ENCODE measurements at regions not wholly inside any gene's neighbourhood (a gene's known extent, or its start where the extent isn't known, plus 50 kb on each side); places are given as distances from the start of the nearest gene placed in this dataset.

GRCh38 chr6:45827952-45828530 lies 187.6 kb downstream of the CLIC5 start:
- no peaks in the 10 kb centered on the region for H3K36me3 ChIP-seq (ENCODE audit: control insufficient read depth in 2 of 2, extremely low read depth in 1 of 2, insufficient read depth in 2 of 2, low read length in 2 of 2)
- POLR2A ChIA-PET: no interaction called here
- H3K27ac ChIP-seq (ENCODE audit: insufficient read depth, low read depth, low read length): no peak overlapping the region
- CTCF ChIA-PET: no interaction called here
- DNase-seq (ENCODE audit: low read depth, low spot score) (no peak), FAIRE-seq (no peak)
- H3K9ac ChIP-seq (replicated peaks; ENCODE audit: extremely low read depth, insufficient read depth, low read length): no peak overlapping the region
- no peaks in the 10 kb centered on the region for H3K4me1 ChIP-seq (ENCODE audit: control insufficient read depth, extremely low read depth, insufficient read depth, low read length)
- H3K79me2 ChIP-seq (ENCODE audit: control insufficient read depth, insufficient read depth, low read length): no peaks in the 10 kb centered on the region
- no TSS peak for BruUV-seq (replicated peaks)
- H3K4me3 ChIP-seq (replicated peaks in 1 of 3; ENCODE audit: insufficient read depth in 1 of 3, low read depth in 1 of 3, low read length in 3 of 3): no peak overlapping the region
- no peaks in the 10 kb centered on the region for H3K9me1 ChIP-seq (replicated peaks; ENCODE audit: control insufficient read depth, extremely low read depth, insufficient read depth, low read length)
- dilution Hi-C loops (cut with MboI; ENCODE audit: extremely low pct_ligation_motif_present, low sequenced_read_pairs): no loop called here
- H3K27me3 ChIP-seq (ENCODE audit: control insufficient read depth in 2 of 2, insufficient read depth in 2 of 2, low read length in 2 of 2): no peaks in the 10 kb centered on the region
- H3K4me2 ChIP-seq (ENCODE audit: insufficient read depth, low read length): no peak overlapping the region
- no peak overlapping the region for H2AFZ ChIP-seq (ENCODE audit: low read depth, low read length)
- H4K20me1 ChIP-seq (replicated peaks; ENCODE audit: control insufficient read depth, extremely low read depth, insufficient read depth, low read length): no peaks in the 10 kb centered on the region
- intact Hi-C loops (cut with micrococcal nuclease): no loop called here
- TF ChIP-seq FOS (IDR thresholded peaks at IDR 0.05; ENCODE audit: borderline replicate concordance, insufficient read depth, low read length) (no peak), POLR2A (IDR thresholded peaks at IDR 0.05; ENCODE audit: low read depth, low read length) (no peak), GATA2 (IDR thresholded peaks at IDR 0.05; ENCODE audit: insufficient read depth, insufficient read length, low read depth, low read length) (no peak)
- no peaks in the 10 kb centered on the region for H3K9me3 ChIP-seq (replicated peaks; ENCODE audit: control insufficient read depth, insufficient read depth, low read length)

GRCh38 chr6:45822873-45823272 lies 192.8 kb downstream of the CLIC5 start:
- H3K9ac ChIP-seq (replicated peaks; ENCODE audit: extremely low read depth, insufficient read depth, low read length): no peak overlapping the region
- H3K79me2 ChIP-seq (ENCODE audit: control insufficient read depth, insufficient read depth, low read length): no peaks in the 10 kb centered on the region
- no peaks in the 10 kb centered on the region for H3K36me3 ChIP-seq (ENCODE audit: control insufficient read depth in 2 of 2, extremely low read depth in 1 of 2, insufficient read depth in 2 of 2, low read length in 2 of 2)
- H3K9me1 ChIP-seq (replicated peaks; ENCODE audit: control insufficient read depth, extremely low read depth, insufficient read depth, low read length): no peaks in the 10 kb centered on the region
- no peaks in the 10 kb centered on the region for H4K20me1 ChIP-seq (replicated peaks; ENCODE audit: control insufficient read depth, extremely low read depth, insufficient read depth, low read length)
- no TSS peak for BruUV-seq (replicated peaks)
- no peak for FAIRE-seq
- H3K4me3 ChIP-seq (replicated peaks in 1 of 3; ENCODE audit: insufficient read depth in 1 of 3, low read depth in 1 of 3, low read length in 3 of 3): no peak overlapping the region
- no peak for DNase-seq (ENCODE audit: low read depth, low spot score)
- H3K27me3 ChIP-seq (ENCODE audit: control insufficient read depth in 2 of 2, insufficient read depth in 2 of 2, low read length in 2 of 2): peaks cover 0 to 2% of the 10 kb centered on the region in 2 experiments
- intact Hi-C loops (cut with micrococcal nuclease) (no loop called here), dilution Hi-C loops (cut with MboI; ENCODE audit: extremely low pct_ligation_motif_present, low sequenced_read_pairs) (no loop called here)
- ChIA-PET POLR2A (no interaction called here), CTCF (no interaction called here)
- no peaks in the 10 kb centered on the region for H3K4me1 ChIP-seq (ENCODE audit: control insufficient read depth, extremely low read depth, insufficient read depth, low read length)
- H3K4me2 ChIP-seq (ENCODE audit: insufficient read depth, low read length): no peak overlapping the region
- H3K27ac ChIP-seq (ENCODE audit: insufficient read depth, low read depth, low read length): no peak overlapping the region
- no peak overlapping the region for H2AFZ ChIP-seq (ENCODE audit: low read depth, low read length)
- no peak for TF ChIP-seq POLR2A (IDR thresholded peaks at IDR 0.05; ENCODE audit: low read depth, low read length)
- no peak for TF ChIP-seq GATA2 (IDR thresholded peaks at IDR 0.05; ENCODE audit: insufficient read depth, insufficient read length, low read depth, low read length)
- TF ChIP-seq JUN (IDR thresholded peaks at IDR 0.05; ENCODE audit: borderline replicate concordance, insufficient read depth, insufficient read length, low read depth): no peak
- TF ChIP-seq EZH2 (IDR thresholded peaks at IDR 0.05; ENCODE audit: borderline replicate concordance, low read depth, low read length, severe bottlenecking): no peak
- no peak for TF ChIP-seq MAX (IDR thresholded peaks at IDR 0.05; ENCODE audit: insufficient read depth, insufficient read length)
- TF ChIP-seq POLR2AphosphoS5 (IDR thresholded peaks at IDR 0.05; ENCODE audit: insufficient read depth, low read depth, low read length): no peak
- TF ChIP-seq CTCF (IDR thresholded peaks at IDR 0.05; ENCODE audit: extremely low read depth in 1 of 2, insufficient read depth in 1 of 2, low read depth in 1 of 2, low read length in 2 of 2): no peak
- no peak for TF ChIP-seq MYC (IDR thresholded peaks at IDR 0.05; ENCODE audit: low read depth, low read length)
- no peak for TF ChIP-seq FOS (IDR thresholded peaks at IDR 0.05; ENCODE audit: borderline replicate concordance, insufficient read depth, low read length)
- no peaks in the 10 kb centered on the region for H3K9me3 ChIP-seq (replicated peaks; ENCODE audit: control insufficient read depth, insufficient read depth, low read length)

Data from endothelial cell of umbilical vein (primary cell).